HEK293 (cell line): ENCODE measurements at regions not wholly inside any gene's neighbourhood (a gene's known extent, or its start where the extent isn't known, plus 50 kb on each side); places are given as distances from the start of the nearest gene placed in this dataset.

Experiments
- CTCF ChIA-PET: fragments of 350-600 bp; formaldehyde crosslinking; extraction: SDS; loops from one replicate; lab custom pipeline; 2021; ENCODE audit warnings: antibody characterized with exemption; lab: Yijun Ruan, JAX
- POLR2A ChIA-PET: fragments of 300-600 bp; formaldehyde crosslinking; extraction: SDS; loops from one replicate; lab custom pipeline; 2020; ENCODE audit warnings: antibody characterized with exemption, inconsistent platforms; lab: Yijun Ruan, JAX
- H3K27ac ChIP-seq: fragments of 200-500 bp; sonication (Bioruptor generic); 2 replicates; pipeline ENCODE4 v1.5.1; 2014; ENCODE audit warnings: low read depth, low read length, control low read depth, inconsistent platforms; ENCODE audit errors: extremely low read depth
- H3K36me3 ChIP-seq, 2 experiments: fragments of 200-500 bp in 1 of 2; sonication (Bioruptor generic) in 1 of 2; 1 replicate in 1 of 2; 2 replicates in 1 of 2; pipeline ENCODE4 v1.5.1; 2014 to 2017; ENCODE audit warnings: inconsistent platforms in 2 of 2, low read length in 2 of 2; ENCODE audit not compliant: control insufficient read depth in 2 of 2, insufficient read depth in 1 of 2
- H3K4me1 ChIP-seq: fragments of 200-500 bp; sonication (Bioruptor generic); 2 replicates; pipeline ENCODE4 v1.5.1; 2014; ENCODE audit warnings: mild to moderate bottlenecking, low read length, inconsistent platforms; ENCODE audit not compliant: control insufficient read depth, insufficient read depth
- H3K4me3 ChIP-seq: 2 replicates; pipeline ENCODE4 v1.5.1; 2011; ENCODE audit warnings: low read depth, mild to moderate bottlenecking, control low read depth, low read length, moderate library complexity
- H3K9me3 ChIP-seq: fragments of 200-500 bp; sonication (Bioruptor generic); 2 replicates; pipeline ENCODE4 v1.5.1; 2014; ENCODE audit warnings: low read depth, low read length, inconsistent platforms; ENCODE audit not compliant: control insufficient read depth, insufficient read depth
- BCL11B ChIP-seq: fragments of 450-650 bp; formaldehyde crosslinking; IDR thresholded peaks from 2 replicates; pipeline ENCODE4 v1.5.1; 2016; ENCODE audit warnings: low read depth, missing biosample characterization, missing genetic modification characterization
- IKZF3 ChIP-seq: fragments of 450-650 bp; IDR thresholded peaks from 2 replicates; pipeline ENCODE4 v1.5.0; 2018; ENCODE audit warnings: missing biosample characterization, mild to moderate bottlenecking, missing genetic modification characterization, moderate library complexity
- SP3 ChIP-seq: fragments of 450-650 bp; formaldehyde crosslinking; IDR thresholded peaks from 2 replicates; pipeline ENCODE4 v1.5.1; 2016; ENCODE audit warnings: missing biosample characterization, missing genetic modification characterization
- TRIM28 ChIP-seq: IDR thresholded peaks from 2 replicates; pipeline ENCODE4 v1.6.1; 2011; ENCODE audit warnings: low read length, control low read depth, borderline replicate concordance
- YY1 ChIP-seq: fragments of 450-650 bp; formaldehyde crosslinking; IDR thresholded peaks from 2 replicates; pipeline ENCODE4 v1.5.1; 2018; ENCODE audit warnings: missing biosample characterization, missing genetic modification characterization
- ZBTB1 ChIP-seq: fragments of 450-650 bp; formaldehyde crosslinking; IDR thresholded peaks from 2 replicates; pipeline ENCODE4 v1.5.1; 2016; ENCODE audit warnings: missing biosample characterization, missing genetic modification characterization
- ZBTB21 ChIP-seq: fragments of 450-650 bp; formaldehyde crosslinking; IDR thresholded peaks from 2 replicates; pipeline ENCODE4 v1.5.1; 2017; ENCODE audit warnings: missing biosample characterization, missing genetic modification characterization
- ZNF155 ChIP-seq: fragments of 450-650 bp; formaldehyde crosslinking; IDR thresholded peaks from 2 replicates; pipeline ENCODE4 v1.5.1; 2016; ENCODE audit warnings: missing biosample characterization, missing genetic modification characterization
- ZNF157 ChIP-seq: fragments of 450-650 bp; formaldehyde crosslinking; IDR thresholded peaks from 2 replicates; pipeline ENCODE4 v1.5.1; 2016; ENCODE audit warnings: missing biosample characterization, missing genetic modification characterization
- ZNF16 ChIP-seq: fragments of 450-650 bp; formaldehyde crosslinking; IDR thresholded peaks from 2 replicates; pipeline ENCODE4 v1.5.1; 2016; ENCODE audit warnings: low read depth, missing biosample characterization, missing genetic modification characterization
- ZNF23 ChIP-seq: fragments of 450-650 bp; formaldehyde crosslinking; IDR thresholded peaks from 2 replicates; pipeline ENCODE4 v1.5.1; 2016; ENCODE audit warnings: missing biosample characterization, missing genetic modification characterization, borderline replicate concordance
- ZNF473 ChIP-seq: fragments of 450-650 bp; formaldehyde crosslinking; IDR thresholded peaks from 2 replicates; pipeline ENCODE4 v1.5.1; 2017; ENCODE audit warnings: missing biosample characterization, missing genetic modification characterization
- ZNF658 ChIP-seq: fragments of 450-650 bp; formaldehyde crosslinking; IDR thresholded peaks from 2 replicates; pipeline ENCODE4; 2016; ENCODE audit warnings: missing biosample characterization, missing genetic modification characterization
- ZNF677 ChIP-seq: fragments of 450-650 bp; IDR thresholded peaks from 2 replicates; pipeline ENCODE4 v1.5.0; 2018; ENCODE audit warnings: missing biosample characterization, mild to moderate bottlenecking, missing genetic modification characterization, moderate library complexity
- ZNF701 ChIP-seq: fragments of 450-650 bp; formaldehyde crosslinking; IDR thresholded peaks from 2 replicates; pipeline ENCODE4 v1.5.1; 2016; ENCODE audit warnings: missing biosample characterization, missing genetic modification characterization
- ZNF747 ChIP-seq: fragments of 450-650 bp; formaldehyde crosslinking; IDR thresholded peaks from 2 replicates; pipeline ENCODE4 v1.5.1; 2016; ENCODE audit warnings: missing biosample characterization, missing genetic modification characterization
- TF ChIP-seq, protein P1 (sequence below): fragments of 450-650 bp; formaldehyde crosslinking; IDR thresholded peaks from 2 replicates; pipeline ENCODE4 v1.5.1; 2016; ENCODE audit warnings: missing biosample characterization, missing genetic modification characterization
- TF ChIP-seq, protein P2 (sequence below): fragments of 450-650 bp; formaldehyde crosslinking; conservative IDR thresholded peaks from 2 replicates; pipeline ENCODE4 v1.5.1; 2016; ENCODE audit warnings: low read depth, missing biosample characterization, missing genetic modification characterization
- TF ChIP-seq, protein P3 (sequence below): fragments of 450-650 bp; formaldehyde crosslinking; IDR thresholded peaks from 2 replicates; pipeline ENCODE4 v1.5.1; 2016; ENCODE audit warnings: missing biosample characterization, missing genetic modification characterization
- TF ChIP-seq, protein P4 (sequence below): fragments of 450-650 bp; formaldehyde crosslinking; IDR thresholded peaks from 2 replicates; pipeline ENCODE4 v1.5.1; 2016; ENCODE audit warnings: missing biosample characterization, missing genetic modification characterization

DNA sequence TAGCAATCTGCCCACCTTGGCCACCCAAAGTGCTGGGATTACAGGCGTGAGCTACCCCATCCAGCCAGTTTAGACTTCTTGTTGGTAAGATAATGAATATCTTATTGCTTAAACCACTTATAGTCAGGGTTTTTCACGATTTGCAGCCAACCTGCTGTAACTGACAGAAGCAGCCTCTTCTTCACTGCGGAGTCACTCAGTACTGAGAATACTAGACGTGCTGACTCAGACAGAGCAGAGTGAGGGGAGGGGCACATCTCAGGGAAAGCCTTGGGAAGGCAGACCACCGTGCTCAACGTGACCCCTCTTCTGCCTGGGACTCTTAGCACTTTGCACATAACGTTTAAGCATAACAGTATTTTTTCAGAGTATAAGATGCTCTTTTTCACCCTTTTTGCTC is 74.3 kb upstream of the ARHGEF7 start:
- Histone ChIP-seq H3K27ac (no peak overlapping the region), H3K36me3 (no peaks in the 10 kb centered on the region), H3K4me3 (no peak overlapping the region), H3K4me1 (no peaks in the 10 kb centered on the region), H3K9me3 (no peaks in the 10 kb centered on the region)
- ChIA-PET POLR2A (no interaction called here), CTCF (interaction anchor here (0.6 to 0.7 kb wide), 2 partner anchors 27 to 339 kb away, joined by 3 read pairs; no protein-coding TSS in a partner anchor)
- TF ChIP-seq, protein P1, sequence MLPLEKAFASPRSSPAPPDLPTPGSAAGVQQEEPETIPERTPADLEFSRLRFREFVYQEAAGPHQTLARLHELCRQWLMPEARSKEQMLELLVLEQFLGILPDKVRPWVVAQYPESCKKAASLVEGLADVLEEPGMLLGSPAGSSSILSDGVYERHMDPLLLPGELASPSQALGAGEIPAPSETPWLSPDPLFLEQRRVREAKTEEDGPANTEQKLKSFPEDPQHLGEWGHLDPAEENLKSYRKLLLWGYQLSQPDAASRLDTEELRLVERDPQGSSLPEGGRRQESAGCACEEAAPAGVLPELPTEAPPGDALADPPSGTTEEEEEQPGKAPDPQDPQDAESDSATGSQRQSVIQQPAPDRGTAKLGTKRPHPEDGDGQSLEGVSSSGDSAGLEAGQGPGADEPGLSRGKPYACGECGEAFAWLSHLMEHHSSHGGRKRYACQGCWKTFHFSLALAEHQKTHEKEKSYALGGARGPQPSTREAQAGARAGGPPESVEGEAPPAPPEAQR (tag by site-specific recombination), result no peak
- TF ChIP-seq, protein P2, sequence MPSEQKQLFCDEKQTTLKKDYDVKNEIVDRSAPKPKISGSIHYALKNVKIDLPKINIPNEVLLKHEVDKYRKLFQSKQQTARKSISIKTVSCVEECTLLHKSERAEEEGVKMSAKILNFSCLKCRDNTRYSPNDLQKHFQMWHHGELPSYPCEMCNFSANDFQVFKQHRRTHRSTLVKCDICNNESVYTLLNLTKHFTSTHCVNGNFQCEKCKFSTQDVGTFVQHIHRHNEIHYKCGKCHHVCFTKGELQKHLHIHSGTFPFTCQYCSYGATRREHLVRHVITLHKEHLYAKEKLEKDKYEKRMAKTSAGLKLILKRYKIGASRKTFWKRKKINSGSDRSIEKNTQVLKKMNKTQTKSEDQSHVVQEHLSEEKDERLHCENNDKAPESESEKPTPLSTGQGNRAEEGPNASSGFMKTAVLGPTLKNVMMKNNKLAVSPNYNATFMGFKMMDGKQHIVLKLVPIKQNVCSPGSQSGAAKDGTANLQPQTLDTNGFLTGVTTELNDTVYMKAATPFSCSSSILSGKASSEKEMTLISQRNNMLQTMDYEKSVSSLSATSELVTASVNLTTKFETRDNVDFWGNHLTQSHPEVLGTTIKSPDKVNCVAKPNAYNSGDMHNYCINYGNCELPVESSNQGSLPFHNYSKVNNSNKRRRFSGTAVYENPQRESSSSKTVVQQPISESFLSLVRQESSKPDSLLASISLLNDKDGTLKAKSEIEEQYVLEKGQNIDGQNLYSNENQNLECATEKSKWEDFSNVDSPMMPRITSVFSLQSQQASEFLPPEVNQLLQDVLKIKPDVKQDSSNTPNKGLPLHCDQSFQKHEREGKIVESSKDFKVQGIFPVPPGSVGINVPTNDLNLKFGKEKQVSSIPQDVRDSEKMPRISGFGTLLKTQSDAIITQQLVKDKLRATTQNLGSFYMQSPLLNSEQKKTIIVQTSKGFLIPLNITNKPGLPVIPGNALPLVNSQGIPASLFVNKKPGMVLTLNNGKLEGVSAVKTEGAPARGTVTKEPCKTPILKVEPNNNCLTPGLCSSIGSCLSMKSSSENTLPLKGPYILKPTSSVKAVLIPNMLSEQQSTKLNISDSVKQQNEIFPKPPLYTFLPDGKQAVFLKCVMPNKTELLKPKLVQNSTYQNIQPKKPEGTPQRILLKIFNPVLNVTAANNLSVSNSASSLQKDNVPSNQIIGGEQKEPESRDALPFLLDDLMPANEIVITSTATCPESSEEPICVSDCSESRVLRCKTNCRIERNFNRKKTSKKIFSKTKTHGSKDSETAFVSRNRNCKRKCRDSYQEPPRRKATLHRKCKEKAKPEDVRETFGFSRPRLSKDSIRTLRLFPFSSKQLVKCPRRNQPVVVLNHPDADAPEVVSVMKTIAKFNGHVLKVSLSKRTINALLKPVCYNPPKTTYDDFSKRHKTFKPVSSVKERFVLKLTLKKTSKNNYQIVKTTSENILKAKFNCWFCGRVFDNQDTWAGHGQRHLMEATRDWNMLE (tag by site-specific recombination), result no peak
- TF ChIP-seq ZBTB1 (tag by site-specific recombination), result no peak
- TF ChIP-seq ZNF677 (tag by site-specific recombination), result no peak
- no peak for TF ChIP-seq ZNF658
- no peak for TF ChIP-seq BCL11B (tag by site-specific recombination)
- no peak for TF ChIP-seq ZNF473 (tag by site-specific recombination)
- no peak for TF ChIP-seq ZNF16 (tag by site-specific recombination)
- no peak for TF ChIP-seq TRIM28
- TF ChIP-seq ZNF701 (tag by site-specific recombination), result no peak
- TF ChIP-seq ZNF157 (tag by site-specific recombination), result no peak
- no peak for TF ChIP-seq ZNF155 (tag by site-specific recombination)
- TF ChIP-seq, protein P3, sequence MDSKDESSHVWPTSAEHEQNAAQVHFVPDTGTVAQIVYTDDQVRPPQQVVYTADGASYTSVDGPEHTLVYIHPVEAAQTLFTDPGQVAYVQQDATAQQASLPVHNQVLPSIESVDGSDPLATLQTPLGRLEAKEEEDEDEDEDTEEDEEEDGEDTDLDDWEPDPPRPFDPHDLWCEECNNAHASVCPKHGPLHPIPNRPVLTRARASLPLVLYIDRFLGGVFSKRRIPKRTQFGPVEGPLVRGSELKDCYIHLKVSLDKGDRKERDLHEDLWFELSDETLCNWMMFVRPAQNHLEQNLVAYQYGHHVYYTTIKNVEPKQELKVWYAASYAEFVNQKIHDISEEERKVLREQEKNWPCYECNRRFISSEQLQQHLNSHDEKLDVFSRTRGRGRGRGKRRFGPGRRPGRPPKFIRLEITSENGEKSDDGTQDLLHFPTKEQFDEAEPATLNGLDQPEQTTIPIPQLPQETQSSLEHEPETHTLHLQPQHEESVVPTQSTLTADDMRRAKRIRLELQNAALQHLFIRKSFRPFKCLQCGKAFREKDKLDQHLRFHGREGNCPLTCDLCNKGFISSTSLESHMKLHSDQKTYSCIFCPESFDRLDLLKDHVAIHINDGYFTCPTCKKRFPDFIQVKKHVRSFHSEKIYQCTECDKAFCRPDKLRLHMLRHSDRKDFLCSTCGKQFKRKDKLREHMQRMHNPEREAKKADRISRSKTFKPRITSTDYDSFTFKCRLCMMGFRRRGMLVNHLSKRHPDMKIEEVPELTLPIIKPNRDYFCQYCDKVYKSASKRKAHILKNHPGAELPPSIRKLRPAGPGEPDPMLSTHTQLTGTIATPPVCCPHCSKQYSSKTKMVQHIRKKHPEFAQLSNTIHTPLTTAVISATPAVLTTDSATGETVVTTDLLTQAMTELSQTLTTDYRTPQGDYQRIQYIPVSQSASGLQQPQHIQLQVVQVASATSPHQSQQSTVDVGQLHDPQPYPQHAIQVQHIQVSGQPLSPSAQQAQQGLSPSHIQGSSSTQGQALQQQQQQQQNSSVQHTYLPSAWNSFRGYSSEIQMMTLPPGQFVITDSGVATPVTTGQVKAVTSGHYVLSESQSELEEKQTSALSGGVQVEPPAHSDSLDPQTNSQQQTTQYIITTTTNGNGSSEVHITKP, result no peak
- TF ChIP-seq, protein P4, sequence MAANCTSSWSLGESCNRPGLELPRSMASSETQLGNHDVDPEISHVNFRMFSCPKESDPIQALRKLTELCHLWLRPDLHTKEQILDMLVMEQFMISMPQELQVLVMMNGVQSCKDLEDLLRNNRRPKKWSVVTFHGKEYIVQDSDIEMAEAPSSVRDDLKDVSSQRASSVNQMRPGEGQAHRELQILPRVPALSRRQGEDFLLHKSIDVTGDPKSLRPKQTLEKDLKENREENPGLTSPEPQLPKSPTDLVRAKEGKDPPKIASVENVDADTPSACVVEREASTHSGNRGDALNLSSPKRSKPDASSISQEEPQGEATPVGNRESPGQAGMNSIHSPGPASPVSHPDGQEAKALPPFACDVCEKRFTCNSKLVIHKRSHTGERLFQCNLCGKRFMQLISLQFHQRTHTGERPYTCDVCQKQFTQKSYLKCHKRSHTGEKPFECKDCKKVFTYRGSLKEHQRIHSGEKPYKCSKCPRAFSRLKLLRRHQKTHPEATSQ, result no peak
- TF ChIP-seq SP3 (tag by site-specific recombination), result no peak
- no peak for TF ChIP-seq IKZF3 (tag by site-specific recombination)
- TF ChIP-seq ZNF747 (tag by site-specific recombination), result no peak
- TF ChIP-seq ZBTB21 (tag by site-specific recombination), result no peak
- TF ChIP-seq YY1 (tag by site-specific recombination), result no peak
- TF ChIP-seq ZNF23 (tag by site-specific recombination), result no peak
